Liver (tissue), 8 donors: ENCODE measurements at regions not wholly inside any gene's neighbourhood (a gene's known extent, or its start where the extent isn't known, plus 50 kb on each side); places are given as distances from the start of the nearest gene placed in this dataset.

ENCODE experiments used
- DNase-seq: peaks from one replicate; pipeline ENCODE4 v3.0.0-alpha.2; 2017; ENCODE audit warnings: low spot score
- H3K27ac ChIP-seq, 2 donors: one replicate each; pipeline ENCODE4 v1.7.0; 2013; ENCODE audit warnings: inconsistent platforms in 2 of 2, low read length in 2 of 2, control low read depth in 1 of 2, low read depth in 1 of 2, mild to moderate bottlenecking in 1 of 2
- H3K27me3 ChIP-seq, 4 donors: one replicate each; pipeline versions ENCODE4 v1.6.1 to v1.7.0; 2013; ENCODE audit warnings: low read length in 3 of 4, inconsistent platforms in 1 of 4, mild to moderate bottlenecking in 1 of 4, moderate library complexity in 1 of 4; ENCODE audit not compliant: control insufficient read depth in 4 of 4, insufficient read depth in 4 of 4
- H3K36me3 ChIP-seq, 4 donors: one replicate each; pipeline versions ENCODE4 v1.6.1 to v1.7.0; 2013; ENCODE audit warnings: low read length in 3 of 4, mild to moderate bottlenecking in 3 of 4, low read depth in 1 of 4, moderate library complexity in 1 of 4; ENCODE audit not compliant: control insufficient read depth in 4 of 4, insufficient read depth in 3 of 4
- H3K4me1 ChIP-seq, 4 donors: one replicate each; pipeline versions ENCODE4 v1.6.1 to v1.7.0; 2013; ENCODE audit warnings: low read length in 3 of 4, mild to moderate bottlenecking in 3 of 4, moderate library complexity in 1 of 4; ENCODE audit not compliant: control insufficient read depth in 4 of 4, insufficient read depth in 4 of 4
- H3K4me3 ChIP-seq, 3 donors: one replicate each; pipeline versions ENCODE4 v1.6.1 to v1.7.0; 2013; ENCODE audit warnings: low read length in 3 of 3, control low read depth in 1 of 3, low read depth in 1 of 3, mild to moderate bottlenecking in 1 of 3
- H3K9ac ChIP-seq, 2 donors: one replicate each; pipeline ENCODE4 v1.7.0; 2013; ENCODE audit warnings: low read length in 2 of 2, mild to moderate bottlenecking in 2 of 2, moderate library complexity in 2 of 2, control low read depth in 1 of 2, low read depth in 1 of 2
- H3K9me3 ChIP-seq, 4 donors: one replicate each; pipeline versions ENCODE4 v1.6.1 to v1.7.0; 2013; ENCODE audit warnings: low read length in 3 of 4; ENCODE audit not compliant: control insufficient read depth in 4 of 4
- ATF3 ChIP-seq: IDR thresholded peaks from 2 replicates; pipeline ENCODE4 v1.6.1; 2016; ENCODE audit warnings: antibody characterized with exemption
- CTCF ChIP-seq: fragments of 150-350 bp; IDR thresholded peaks from 2 replicates; pipeline ENCODE4 v1.5.1; 2017; ENCODE audit warnings: improper control_type of control experiment, low read depth, low read length; ENCODE audit not compliant: missing input control
- EGR1 ChIP-seq, 2 donors: IDR thresholded peaks; 2 replicates each; pipeline ENCODE4 v1.6.1; 2016 to 2018; ENCODE audit warnings: antibody characterized with exemption in 2 of 2, low read depth in 2 of 2
- FOXA2 ChIP-seq: IDR thresholded peaks from 2 replicates; pipeline ENCODE4 v1.6.1; 2016; ENCODE audit warnings: antibody characterized with exemption
- GABPA ChIP-seq, 2 donors: IDR thresholded peaks in 1 of 2; conservative IDR thresholded peaks in 1 of 2; 2 replicates each; pipeline ENCODE4 v1.6.1; 2016; ENCODE audit warnings: antibody characterized with exemption in 2 of 2, mild to moderate bottlenecking in 1 of 2, moderate library complexity in 1 of 2
- HNF4A ChIP-seq, 2 donors: conservative IDR thresholded peaks; 2 replicates each; pipeline ENCODE4 v1.6.1; 2016; ENCODE audit warnings: antibody characterized with exemption in 2 of 2, mild to moderate bottlenecking in 2 of 2
- HNF4G ChIP-seq: IDR thresholded peaks from 2 replicates; pipeline ENCODE4 v1.6.1; 2016; ENCODE audit warnings: antibody characterized with exemption
- JUND ChIP-seq, 2 donors: IDR thresholded peaks; 2 replicates each; pipeline ENCODE4 v1.6.1; 2016; ENCODE audit warnings: antibody characterized with exemption in 2 of 2
- MAX ChIP-seq: IDR thresholded peaks from 2 replicates; pipeline ENCODE4 v1.6.1; 2016; ENCODE audit warnings: antibody characterized with exemption
- REST ChIP-seq: IDR thresholded peaks from 2 replicates; pipeline ENCODE4 v1.6.1; 2016; ENCODE audit warnings: antibody characterized with exemption, mild to moderate bottlenecking
- RXRA ChIP-seq, 2 donors: IDR thresholded peaks; 2 replicates each; pipeline ENCODE4 v1.6.1; 2017 to 2018; ENCODE audit warnings: antibody characterized with exemption in 2 of 2, mild to moderate bottlenecking in 1 of 2
- SP1 ChIP-seq: IDR thresholded peaks from 2 replicates; pipeline ENCODE4 v1.6.1; 2018; ENCODE audit warnings: antibody characterized with exemption, mild to moderate bottlenecking
- TAF1 ChIP-seq: conservative IDR thresholded peaks from 2 replicates; pipeline ENCODE4 v1.6.1; 2016; ENCODE audit warnings: antibody characterized with exemption, mild to moderate bottlenecking
- WGBS: extraction: QIAGEN DNeasy Blood & Tissue Kit; methylation state at CpG from one replicate; pipeline ENCODE4 v1.1.7; 2013; 5-methylcytosine and 5-hydroxymethylcytosine counted together
- donor health status: healthy.
- donor health status: healthy.
- donor health status: healthy.
- donor health status: healthy.
- donor health status: healthy.

GRCh38 chr11:127420139-127420538 is 419.6 kb upstream of the KIRREL3 start (continued):
- no peak for TF ChIP-seq REST

GRCh38 chr11:127412722-127413380 is 412.3 kb upstream of the KIRREL3 start:
- Histone ChIP-seq H3K27ac (no peak overlapping the region), H3K9me3 (peaks cover 0 to 2% (median 0%) of the 10 kb centered on the region in 4 donors), H3K4me1 (no peaks in the 10 kb centered on the region), H3K27me3 (no peaks in the 10 kb centered on the region), H3K4me3 (no peak overlapping the region), H3K9ac (no peak overlapping the region), H3K36me3 (no peaks in the 10 kb centered on the region)
- DNase-seq: no peak
- WGBS: 76% methylated on average over 11 of the region's 11 CpGs
- TF ChIP-seq MAX (no peak), HNF4G (no peak), CTCF (no peak), RXRA (IDR thresholded peaks at IDR 0.05) (no peak), ATF3 (no peak), REST (no peak), EGR1 (IDR thresholded peaks at IDR 0.05; ENCODE audit: low read depth in 2 of 2) (no peak), HNF4A (conservative IDR thresholded peaks at IDR 0.05) (no peak), TAF1 (no peak)

GRCh38 chr11:127412234-127412633 is 411.7 kb upstream of the KIRREL3 start:
- Histone ChIP-seq H3K27me3 (no peaks in the 10 kb centered on the region), H3K9ac (no peak overlapping the region), H3K4me1 (no peaks in the 10 kb centered on the region), H3K4me3 (no peak overlapping the region), H3K9me3 (peaks cover 0 to 2% (median 0%) of the 10 kb centered on the region in 4 donors), H3K36me3 (no peaks in the 10 kb centered on the region), H3K27ac (no peak overlapping the region)
- WGBS: 91% methylated on average over 8 of the region's 8 CpGs
- no peak for DNase-seq
- TF ChIP-seq JUND (IDR thresholded peaks at IDR 0.05) (no peak), GABPA (IDR thresholded peaks at IDR 0.05 in 1 of 2, conservative IDR thresholded peaks at IDR 0.05 in 1 of 2) (no peak), FOXA2 (no peak), MAX (no peak), REST (no peak), SP1 (no peak), EGR1 (IDR thresholded peaks at IDR 0.05; ENCODE audit: low read depth in 2 of 2) (no peak), ATF3 (no peak), HNF4G (no peak), HNF4A (conservative IDR thresholded peaks at IDR 0.05) (no peak)
